Activated CD4-positive, CD25-positive, alpha-beta regulatory T cell treated with anti-CD3 and anti-CD28 coated beads, Interleukin-2, amount 50 U/mL, for 16 hours (primary cell): ENCODE measurements at regions not wholly inside any gene's neighbourhood (a gene's known extent, or its start where the extent isn't known, plus 50 kb on each side); places are given as distances from the start of the nearest gene placed in this dataset.

Experiments used
- DNase-seq: peaks from one replicate; pipeline ENCODE4 v3.0.0-alpha.2; 2020; ENCODE audit warnings: low read depth, low spot score

GRCh38 chr19:29396925-29397324 lies 128.9 kb upstream of the VSTM2B start:
- DNase-seq: no peak

GRCh38 chr19:29397748-29398147 lies 128.0 kb upstream of the VSTM2B start:
- no peak for DNase-seq

GRCh38 chr19:29399804-29400203 lies 126.0 kb upstream of the VSTM2B start:
- no peak for DNase-seq

- DNase-seq: no peak
Measured at GRCh38 chr19:29400917-29401711, 124.7 kb upstream of the VSTM2B start.

DNA sequence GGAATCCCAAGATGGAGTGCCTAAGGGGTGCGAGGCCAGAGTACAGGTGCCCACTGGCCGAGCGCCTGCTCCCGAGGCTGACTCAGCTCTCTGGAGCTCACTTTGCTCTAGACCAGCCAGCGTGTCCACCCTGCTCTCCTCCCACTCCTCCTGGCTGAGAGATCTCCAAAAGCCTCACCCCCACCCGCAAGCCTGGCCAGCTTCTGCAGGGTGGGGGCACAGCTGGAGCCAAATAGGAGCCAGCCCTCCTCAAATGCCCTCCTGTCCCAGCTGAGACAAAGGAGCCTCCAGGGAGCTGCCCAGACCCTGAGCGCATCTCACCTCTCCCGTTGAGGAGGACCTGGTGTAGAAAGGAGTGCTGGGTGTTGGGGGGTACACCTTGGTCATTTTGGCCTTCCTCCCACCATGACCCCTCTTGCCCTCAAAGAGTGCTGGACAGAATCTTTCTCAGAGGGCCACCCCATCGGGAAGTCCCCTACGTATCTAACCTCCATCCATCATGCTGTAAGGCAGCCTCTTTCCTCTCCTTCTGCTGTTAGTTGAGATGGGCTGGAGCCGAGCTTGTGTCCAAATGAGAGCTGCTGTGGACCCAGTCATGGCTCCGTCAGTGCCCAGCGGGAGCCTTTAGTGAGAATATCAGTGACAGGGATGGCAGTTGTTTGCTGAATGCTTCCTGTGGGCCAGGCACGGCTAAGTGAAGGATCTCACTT lies 123.9 kb upstream of the VSTM2B start:
- DNase-seq: no peak

DNA sequence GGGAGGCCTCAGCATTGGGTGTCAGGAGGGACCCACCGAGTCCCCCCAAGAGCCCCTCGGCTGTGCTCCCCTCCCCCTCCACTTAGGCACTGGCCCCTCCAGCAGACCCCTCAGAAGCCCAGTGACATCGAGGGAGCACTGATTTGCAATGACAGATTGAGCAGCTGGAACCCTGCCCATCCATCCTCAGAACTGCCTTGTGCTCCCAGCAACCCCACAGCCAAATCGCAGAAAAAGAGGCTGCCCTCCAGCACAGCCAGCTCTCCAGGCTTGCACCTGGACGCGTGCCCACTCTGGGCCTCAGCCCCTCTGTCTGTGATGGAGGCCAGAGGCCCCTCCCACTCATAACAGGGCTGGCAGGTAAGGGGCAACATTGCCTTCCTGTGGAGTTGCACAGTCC lies 123.2 kb upstream of the VSTM2B start:
- no peak for DNase-seq

DNA sequence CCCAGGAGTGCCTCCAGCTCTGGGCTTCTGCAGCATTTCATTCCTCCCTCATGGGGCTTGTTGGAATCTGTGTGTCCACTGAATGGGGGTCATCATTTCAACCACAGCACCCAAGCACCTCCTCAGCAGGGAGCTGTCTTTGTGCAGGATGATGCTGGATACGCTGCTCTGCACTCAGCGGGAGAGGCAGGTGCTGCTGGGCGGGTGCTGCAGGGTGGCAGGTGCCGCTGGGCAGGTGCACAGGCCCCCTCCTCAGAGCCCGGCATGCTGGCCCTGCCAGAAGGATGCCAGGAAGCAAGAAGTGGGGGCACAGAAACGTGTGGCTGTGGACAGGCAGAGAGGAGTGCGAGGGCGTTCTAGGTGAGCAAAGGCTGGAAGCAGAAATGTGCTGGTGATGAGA lies 121.8 kb upstream of the VSTM2B start:
- no peak for DNase-seq

DNA sequence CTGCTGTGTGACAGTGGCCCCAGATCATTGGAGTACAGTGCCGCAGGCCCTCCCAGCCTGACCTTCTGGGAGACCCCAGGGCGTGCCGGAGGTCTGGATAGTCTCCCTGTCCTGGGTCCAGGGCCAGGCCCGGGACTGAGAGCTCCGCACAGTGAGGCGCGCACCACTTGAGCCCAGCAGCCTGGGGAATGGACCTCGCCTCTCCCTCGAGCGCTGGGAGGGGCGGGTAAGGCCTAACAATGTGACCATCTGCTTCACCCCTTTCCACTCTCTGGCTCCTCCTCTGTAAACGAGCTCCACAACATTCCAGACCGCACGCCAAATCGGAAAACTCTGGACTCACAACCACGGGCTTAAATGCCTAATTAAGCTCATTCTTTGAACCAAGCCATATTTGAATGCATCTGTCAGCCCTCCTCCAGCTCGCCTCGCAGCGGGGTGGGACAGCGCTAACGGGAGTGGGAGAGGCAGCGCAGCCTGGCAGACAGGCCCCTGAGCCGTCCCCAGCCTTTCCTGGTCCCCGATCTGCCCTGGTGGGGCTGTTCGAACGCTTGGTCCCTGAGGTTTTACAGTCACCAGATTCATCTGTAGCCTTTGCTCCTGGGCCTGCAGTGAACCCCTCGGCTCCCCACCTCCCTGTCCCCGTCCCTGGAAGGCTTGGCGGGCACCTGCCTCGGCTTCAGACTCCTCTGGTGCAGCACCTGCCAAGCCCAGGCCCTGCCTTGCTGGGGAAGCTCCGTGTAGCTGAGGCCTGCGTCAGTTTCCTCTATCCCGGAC lies 120.7 kb upstream of the VSTM2B start:
- no peak for DNase-seq

- DNase-seq: no peak
Measured at GRCh38 chr19:29405728-29405995, 120.1 kb upstream of the VSTM2B start.

DNA sequence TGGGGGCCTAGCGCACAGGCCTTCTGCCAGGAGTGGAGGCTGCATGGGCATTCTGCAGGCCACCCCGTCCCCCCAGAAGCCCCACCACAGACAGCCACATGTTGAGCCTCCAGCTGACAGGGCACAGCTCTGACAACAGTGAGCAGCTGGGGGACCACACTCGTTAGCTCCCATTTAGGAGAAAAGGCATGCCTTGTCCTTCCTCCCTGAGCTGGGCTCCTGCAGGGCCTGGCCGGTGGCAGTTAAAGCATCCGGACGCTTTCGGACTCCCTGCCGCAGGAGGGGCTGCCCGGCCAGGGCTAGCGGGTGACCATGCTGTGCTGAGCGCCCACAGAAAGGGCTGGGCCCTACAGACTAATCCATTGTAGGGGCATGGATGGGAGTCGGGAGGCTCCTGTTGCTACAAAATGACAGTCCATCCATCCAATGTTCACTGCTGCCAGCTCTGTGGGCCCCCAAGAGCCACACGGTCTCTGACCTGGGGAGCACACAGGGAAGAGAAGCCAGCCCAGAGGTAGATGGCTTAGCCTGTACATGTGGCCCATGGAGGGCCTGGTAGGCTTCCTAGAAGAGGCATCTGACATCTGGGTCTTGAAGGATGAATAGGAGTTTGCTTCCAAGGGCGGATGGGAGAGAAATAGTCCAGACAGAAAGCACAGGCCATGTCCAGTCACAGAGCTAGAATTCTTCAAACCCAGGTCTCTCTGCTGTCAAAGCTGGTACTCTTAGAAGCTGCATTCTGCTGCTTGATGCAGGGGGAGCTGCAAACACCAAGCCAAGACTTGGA lies 116.5 kb upstream of the VSTM2B start:
- DNase-seq: no peak

GRCh38 chr19:29410601-29411000 lies 115.2 kb upstream of the VSTM2B start:
- DNase-seq: no peak

GRCh38 chr19:29411113-29411581 lies 114.6 kb upstream of the VSTM2B start:
- no peak for DNase-seq

DNA sequence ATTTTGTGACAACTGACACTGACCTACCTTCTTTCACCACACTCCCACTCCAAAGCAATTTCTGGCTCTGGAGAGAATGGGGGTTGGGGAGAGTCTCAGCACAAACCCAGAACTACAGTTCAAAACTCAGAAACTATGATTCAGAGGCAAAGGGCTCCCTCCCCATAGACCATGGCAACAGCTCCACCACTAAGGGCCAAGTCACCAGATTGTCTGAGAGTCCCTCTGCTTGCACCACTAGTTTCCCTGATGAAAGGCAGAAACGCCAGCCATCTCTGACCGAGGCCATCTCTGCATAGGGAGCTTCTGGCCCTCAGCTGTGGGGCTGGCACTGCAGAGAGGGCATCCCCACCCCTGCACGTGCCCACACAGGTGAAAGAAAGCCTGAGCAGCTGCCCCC lies 112.4 kb upstream of the VSTM2B start:
- DNase-seq: no peak

DNA sequence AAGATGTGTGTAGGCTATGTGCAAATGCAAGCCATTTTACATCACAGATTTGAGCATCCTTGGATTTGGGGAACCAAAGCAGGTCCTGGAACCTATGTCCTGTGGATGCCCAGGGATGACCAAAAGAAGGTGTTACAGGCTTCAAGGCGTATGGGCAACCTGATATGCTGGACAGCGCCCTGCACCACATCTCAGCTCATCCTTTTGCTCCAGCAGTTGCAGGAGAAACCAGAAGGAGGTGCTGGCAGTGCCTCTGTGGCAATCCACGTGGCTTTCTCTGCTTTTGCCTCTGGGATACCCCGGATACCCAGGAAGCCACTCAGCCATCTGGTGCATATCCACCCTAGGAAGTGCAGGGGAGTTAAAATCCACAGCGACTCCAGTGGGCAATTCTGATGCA lies 110.3 kb upstream of the VSTM2B start:
- DNase-seq: no peak

- DNase-seq: no peak
Measured at GRCh38 chr19:29417048-29417447, 108.7 kb upstream of the VSTM2B start.

GRCh38 chr19:29418201-29418600 lies 107.6 kb upstream of the VSTM2B start:
- DNase-seq: no peak

DNA sequence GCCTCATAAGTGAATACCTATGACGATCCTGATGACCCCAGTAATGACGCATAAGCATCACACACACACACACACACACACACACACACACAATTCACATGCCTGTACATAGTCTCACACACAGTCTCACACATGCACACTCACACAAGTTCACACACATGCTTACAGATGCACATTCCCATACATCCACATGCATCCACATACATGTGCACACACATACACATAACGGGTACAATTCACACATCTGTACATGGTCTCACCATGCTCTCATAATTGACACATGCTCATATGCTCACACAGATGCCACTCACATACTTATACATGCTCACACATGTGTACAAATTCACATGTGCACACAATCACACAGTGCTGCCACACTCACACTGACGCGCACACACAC lies 105.7 kb upstream of the VSTM2B start:
- no peak for DNase-seq

GRCh38 chr19:29420482-29421195 lies 105.2 kb upstream of the VSTM2B start:
- no peak for DNase-seq

DNA sequence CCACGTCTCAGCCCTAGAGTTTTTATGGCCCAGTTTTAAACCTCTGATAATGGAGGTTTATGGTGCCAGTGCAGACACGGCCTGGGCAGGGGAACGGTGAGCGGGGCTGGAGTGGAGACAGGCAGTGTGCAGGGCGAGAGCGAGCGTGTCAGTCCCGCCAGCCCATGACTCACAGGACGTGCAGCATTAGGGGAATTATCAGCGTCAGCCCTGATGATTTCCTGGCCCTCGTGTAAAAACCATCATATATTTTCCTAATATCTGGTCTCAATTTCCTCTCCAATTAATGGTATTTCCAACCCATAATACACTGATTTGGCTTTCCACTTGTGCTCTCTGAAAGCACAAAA lies 104.6 kb upstream of the VSTM2B start:
- DNase-seq: no peak

- DNase-seq: no peak
Measured at GRCh38 chr19:29422047-29422446, 103.7 kb upstream of the VSTM2B start.

DNA sequence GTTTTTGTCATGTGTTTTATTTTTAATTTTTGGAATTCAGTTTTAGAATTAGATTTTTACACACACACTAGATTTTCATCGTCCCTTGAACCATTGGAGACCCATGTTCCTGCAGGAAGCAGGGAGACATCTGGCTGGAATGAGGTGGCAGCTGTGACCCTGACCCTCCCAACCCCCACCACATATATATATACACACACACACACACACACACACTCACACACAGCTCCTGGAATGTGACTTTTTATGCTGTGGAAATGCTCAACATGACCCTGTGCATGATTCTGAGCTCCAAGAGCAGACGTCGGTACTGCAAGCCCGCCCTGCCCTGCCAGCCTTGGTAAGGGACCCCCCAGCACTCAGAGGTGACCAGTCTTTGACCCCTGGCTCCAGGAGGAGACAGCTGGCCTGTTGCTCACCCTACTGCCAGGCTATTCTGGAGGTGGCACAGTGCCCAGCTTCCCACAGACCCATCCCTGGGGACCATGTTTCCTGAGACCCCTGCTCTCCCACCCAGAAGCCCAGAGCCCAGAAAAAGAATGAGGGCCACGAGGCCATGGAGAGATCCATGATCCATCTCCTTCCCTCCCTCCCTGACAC lies 103.2 kb upstream of the VSTM2B start:
- no peak for DNase-seq
